GM18868 (cell line): ENCODE measurements at regions not wholly inside any gene's neighbourhood (a gene's known extent, or its start where the extent isn't known, plus 50 kb on each side); places are given as distances from the start of the nearest gene placed in this dataset.

ENCODE experiments used
- ATAC-seq: cut with Tn5 transposase; IDR thresholded peaks from one replicate; pipeline ENCODE4 v1.9.1; 2021; ENCODE audit warnings: mild to moderate bottlenecking, moderate library complexity; ENCODE audit not compliant: unreplicated experiment

- ATAC-seq = no peak
Measured at GRCh38 chr5:66538531-66538930, 57.7 kb upstream of the MAST4 start.

DNA sequence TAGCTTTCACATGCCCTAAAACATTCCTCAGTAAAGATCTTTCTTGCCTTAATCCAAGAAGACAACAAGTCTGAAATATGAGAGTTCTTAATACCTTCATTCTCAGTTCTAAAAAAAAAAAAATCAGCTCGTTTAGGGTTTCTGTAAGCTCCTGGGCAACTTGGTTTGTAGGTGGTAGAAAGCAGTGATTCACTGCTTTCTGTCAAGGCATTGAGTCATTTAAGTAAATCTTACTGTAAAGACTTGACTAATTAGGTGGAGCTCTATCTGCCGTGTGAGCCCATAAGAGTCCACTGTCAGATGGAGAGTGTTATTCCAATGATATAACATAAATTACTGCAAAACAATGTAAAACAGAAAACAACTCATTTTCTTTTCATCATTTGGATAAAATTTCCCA is 56.1 kb upstream of the MAST4 start:
- ATAC-seq = peak; percentile 70

GRCh38 chr5:66542711-66543110 is 53.5 kb upstream of the MAST4 start:
- ATAC-seq = no peak
